Stomach smooth muscle (tissue), 2 donors: ENCODE measurements at regions not wholly inside any gene's neighbourhood (a gene's known extent, or its start where the extent isn't known, plus 50 kb on each side); places are given as distances from the start of the nearest gene placed in this dataset.

ENCODE experiments used
- H3K27ac ChIP-seq: one replicate; pipeline ENCODE4 v1.7.0; 2013; ENCODE audit warnings: mild to moderate bottlenecking, low read length, inconsistent platforms
- H3K27me3 ChIP-seq, 2 donors: one replicate each; pipeline ENCODE4 v1.7.0; 2013; ENCODE audit warnings: low read length in 2 of 2; ENCODE audit not compliant: insufficient read depth in 2 of 2, control insufficient read depth in 1 of 2
- H3K36me3 ChIP-seq, 2 donors: one replicate each; pipeline ENCODE4 v1.7.0; 2013; ENCODE audit warnings: low read length in 2 of 2; ENCODE audit not compliant: control insufficient read depth in 2 of 2, insufficient read depth in 2 of 2
- H3K4me1 ChIP-seq: one replicate; pipeline ENCODE4 v1.7.0; 2013; ENCODE audit warnings: low read length; ENCODE audit not compliant: control insufficient read depth, insufficient read depth
- H3K4me3 ChIP-seq, 2 donors: one replicate each; pipeline ENCODE4 v1.7.0; 2013; ENCODE audit warnings: low read length in 2 of 2
- H3K9ac ChIP-seq, 2 donors: one replicate each; pipeline ENCODE4 v1.7.0; 2013; ENCODE audit warnings: low read length in 2 of 2, mild to moderate bottlenecking in 1 of 2
- H3K9me3 ChIP-seq, 2 donors: one replicate each; pipeline ENCODE4 v1.7.0; 2013; ENCODE audit warnings: low read length in 2 of 2; ENCODE audit not compliant: control insufficient read depth in 2 of 2
- donor health status: healthy.
- donor health status: Pancreatic carcinoma.

DNA sequence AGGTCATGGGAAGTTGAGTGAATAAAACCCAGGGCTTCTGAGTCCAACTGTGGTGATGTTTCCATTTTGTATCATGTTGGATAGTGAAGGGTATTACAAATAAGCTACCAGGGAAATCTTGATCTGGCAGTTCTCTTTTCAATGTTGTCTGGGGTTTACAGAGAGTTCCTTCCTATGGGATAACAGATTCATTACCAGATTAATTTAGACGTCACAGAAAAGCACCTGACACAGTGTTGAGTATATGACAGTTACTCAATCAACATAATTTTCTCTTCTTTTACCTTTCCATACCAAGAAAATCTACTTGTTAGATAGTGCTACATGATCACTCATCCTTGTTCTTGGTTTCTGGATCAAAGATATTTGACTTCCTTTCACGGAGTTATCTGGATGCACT lies 270.9 kb downstream of the ACTL7B start:
- no peak overlapping the region for H3K4me3 ChIP-seq
- no peak overlapping the region for H3K9ac ChIP-seq
- H3K36me3 ChIP-seq, result no peaks in the 10 kb centered on the region
- H3K27ac ChIP-seq, result no peak overlapping the region
- no peaks in the 10 kb centered on the region for H3K9me3 ChIP-seq
- H3K27me3 ChIP-seq, result peaks cover 0 to 2% of the 10 kb centered on the region in 2 donors
- no peaks in the 10 kb centered on the region for H3K4me1 ChIP-seq

DNA sequence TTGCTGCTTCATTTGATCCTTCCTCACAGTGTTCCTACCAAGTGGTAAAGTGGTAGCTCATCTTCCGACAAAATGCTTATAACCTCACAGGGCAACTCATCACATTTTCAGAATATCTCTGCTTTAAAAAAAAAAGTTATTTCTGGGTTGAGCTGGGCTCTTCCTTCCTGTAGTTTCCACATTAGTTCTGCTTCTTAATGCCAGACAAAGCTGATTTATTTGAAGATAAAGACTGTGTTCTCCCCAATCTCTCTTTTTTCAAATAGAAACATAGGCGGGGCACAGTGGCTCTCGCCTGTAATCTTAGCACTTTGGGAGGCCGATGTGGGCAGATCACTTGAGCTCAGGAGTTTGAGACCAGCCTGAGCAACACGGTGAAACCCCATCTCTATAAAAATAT lies 273.1 kb downstream of the ACTL7B start:
- H3K9ac ChIP-seq, result no peak overlapping the region
- no peaks in the 10 kb centered on the region for H3K4me1 ChIP-seq
- H3K4me3 ChIP-seq, result no peak overlapping the region
- H3K9me3 ChIP-seq, result no peaks in the 10 kb centered on the region
- H3K27ac ChIP-seq, result no peak overlapping the region
- peaks cover 0 to 2% of the 10 kb centered on the region in 2 donors for H3K27me3 ChIP-seq
- H3K36me3 ChIP-seq, result no peaks in the 10 kb centered on the region

DNA sequence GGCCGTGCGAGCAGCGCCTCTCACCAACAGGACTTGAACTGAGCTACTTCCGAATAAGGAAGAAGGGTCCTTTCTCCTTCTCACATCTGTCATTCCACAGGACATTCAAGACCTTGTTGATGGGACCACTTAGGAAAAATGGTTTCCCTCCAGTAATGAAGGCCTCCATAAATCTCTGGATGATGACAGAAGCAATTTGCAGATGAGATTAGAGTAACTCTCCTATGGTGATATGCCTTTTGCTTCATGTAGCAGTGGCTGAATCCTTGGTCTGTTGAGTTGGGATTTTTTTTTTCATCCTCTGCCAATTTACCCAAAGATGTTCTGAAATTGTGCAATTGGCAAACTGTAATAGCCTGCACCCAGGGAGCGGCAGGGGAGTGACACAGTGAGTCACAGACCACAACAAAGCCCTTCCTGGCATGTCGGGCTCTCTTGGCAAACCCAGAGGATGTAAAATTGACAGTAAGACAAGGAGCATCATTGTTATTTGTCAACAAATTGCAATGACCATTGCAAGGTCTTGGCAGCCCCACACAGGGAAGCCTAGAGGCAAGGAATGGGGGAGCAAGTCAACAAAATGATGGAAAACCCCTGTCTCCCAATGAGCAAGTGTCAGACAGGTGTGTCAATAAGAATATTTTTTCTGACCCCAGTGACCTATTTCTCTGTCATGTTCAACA lies 275.9 kb downstream of the ACTL7B start:
- Histone ChIP-seq H3K9me3 (no peaks in the 10 kb centered on the region), H3K4me1 (no peaks in the 10 kb centered on the region), H3K27me3 (peaks cover 0 to 2% of the 10 kb centered on the region in 2 donors), H3K9ac (no peak overlapping the region), H3K27ac (no peak overlapping the region), H3K36me3 (no peaks in the 10 kb centered on the region), H3K4me3 (no peak overlapping the region)

DNA sequence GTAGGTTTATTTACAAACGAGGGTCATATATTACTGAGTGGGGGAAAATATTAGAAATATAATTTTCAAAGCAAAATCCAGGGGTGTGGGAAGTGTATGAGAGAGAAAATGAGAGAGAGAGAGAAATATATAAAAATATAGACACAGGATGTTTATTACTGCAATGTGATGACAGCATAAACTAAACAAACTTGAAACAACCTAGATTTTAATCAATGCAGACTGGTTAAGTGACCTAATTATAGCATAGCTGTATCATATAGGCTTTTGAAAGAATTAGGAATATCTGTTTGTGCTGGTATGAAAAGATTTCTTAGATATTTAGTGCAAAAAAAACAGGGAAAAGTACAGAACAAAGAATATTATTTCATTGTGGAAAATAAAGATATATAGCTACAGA lies 280.5 kb downstream of the ACTL7B start:
- H3K27me3 ChIP-seq, result peaks cover 0 to 2% of the 10 kb centered on the region in 2 donors
- no peaks in the 10 kb centered on the region for H3K4me1 ChIP-seq
- H3K9me3 ChIP-seq, result no peaks in the 10 kb centered on the region
- H3K9ac ChIP-seq, result no peak overlapping the region
- H3K36me3 ChIP-seq, result no peaks in the 10 kb centered on the region
- no peak overlapping the region for H3K27ac ChIP-seq
- H3K4me3 ChIP-seq, result no peak overlapping the region

DNA sequence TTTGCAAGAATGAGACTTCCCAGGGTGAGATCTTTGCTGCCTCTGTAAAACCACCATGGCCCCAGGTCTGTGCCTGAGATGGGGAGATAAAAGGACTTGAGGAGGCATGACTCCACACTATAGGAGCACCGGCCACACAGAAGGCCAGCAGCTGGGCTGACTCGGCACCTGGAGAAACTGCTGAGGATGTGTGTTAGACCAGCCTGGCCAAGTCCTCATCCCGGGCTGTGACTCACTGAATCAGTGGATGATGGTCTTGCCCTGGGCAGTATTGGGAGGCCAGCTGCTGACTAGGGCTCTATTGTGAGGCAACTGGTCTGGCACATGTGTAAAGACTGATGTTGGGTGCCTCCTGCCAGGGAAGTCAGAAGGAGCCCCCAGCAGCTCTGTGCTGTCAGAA lies 286.2 kb downstream of the ACTL7B start:
- Histone ChIP-seq H3K4me3 (no peak overlapping the region), H3K36me3 (no peaks in the 10 kb centered on the region), H3K4me1 (peaks cover 5% of the 10 kb centered on the region), H3K27ac (no peak overlapping the region), H3K9ac (no peak overlapping the region), H3K27me3 (no peaks in the 10 kb centered on the region), H3K9me3 (no peaks in the 10 kb centered on the region)

DNA sequence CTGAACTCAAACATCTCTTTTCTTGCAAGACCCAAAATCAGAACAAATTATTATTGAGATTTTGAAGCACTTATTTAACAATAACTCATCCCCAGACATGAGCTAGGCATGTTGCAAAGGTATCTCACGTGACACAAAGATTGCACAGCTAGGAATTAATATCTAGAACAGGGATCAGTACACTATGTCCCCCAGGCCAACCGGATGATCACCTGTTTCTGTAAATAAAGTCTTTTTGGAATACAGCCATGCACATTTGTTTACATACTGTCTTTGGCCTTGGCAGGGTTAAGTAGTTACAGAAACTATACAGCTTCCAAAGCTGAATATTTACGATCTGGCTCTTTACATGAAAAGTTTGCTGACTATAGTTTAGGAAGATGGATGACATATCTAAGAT lies 287.7 kb downstream of the ACTL7B start:
- H3K27ac ChIP-seq, result no peak overlapping the region

DNA sequence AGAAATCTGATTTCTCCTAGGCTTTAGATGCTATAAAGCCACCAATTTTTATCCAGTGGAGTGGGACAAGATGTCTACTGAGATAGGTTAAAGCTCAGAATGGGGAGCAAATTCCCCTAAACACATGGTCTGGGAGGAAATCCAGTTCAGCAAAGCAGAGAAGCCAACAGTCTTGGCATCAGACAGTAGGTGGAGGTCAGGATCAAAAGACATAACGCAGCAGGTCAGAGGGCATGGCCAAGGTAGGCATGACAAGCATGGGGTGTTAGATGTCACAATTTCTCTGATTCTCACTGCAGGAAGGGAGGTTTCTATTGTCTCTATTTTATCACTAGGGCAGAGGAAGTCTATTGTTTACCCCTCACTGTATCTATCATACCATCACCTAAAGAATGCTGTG lies 288.2 kb downstream of the ACTL7B start:
- Histone ChIP-seq H3K4me1 (peaks cover 5% of the 10 kb centered on the region), H3K4me3 (no peak overlapping the region), H3K9me3 (no peaks in the 10 kb centered on the region), H3K27me3 (no peaks in the 10 kb centered on the region), H3K9ac (no peak overlapping the region), H3K36me3 (no peaks in the 10 kb centered on the region), H3K27ac (no peak overlapping the region)

More for the DNA sequence above, 287.7 kb downstream of the ACTL7B start:
- Histone ChIP-seq H3K36me3 (no peaks in the 10 kb centered on the region), H3K9ac (no peak overlapping the region), H3K27me3 (no peaks in the 10 kb centered on the region), H3K9me3 (no peaks in the 10 kb centered on the region), H3K4me3 (no peak overlapping the region), H3K4me1 (peaks cover 5% of the 10 kb centered on the region)

DNA sequence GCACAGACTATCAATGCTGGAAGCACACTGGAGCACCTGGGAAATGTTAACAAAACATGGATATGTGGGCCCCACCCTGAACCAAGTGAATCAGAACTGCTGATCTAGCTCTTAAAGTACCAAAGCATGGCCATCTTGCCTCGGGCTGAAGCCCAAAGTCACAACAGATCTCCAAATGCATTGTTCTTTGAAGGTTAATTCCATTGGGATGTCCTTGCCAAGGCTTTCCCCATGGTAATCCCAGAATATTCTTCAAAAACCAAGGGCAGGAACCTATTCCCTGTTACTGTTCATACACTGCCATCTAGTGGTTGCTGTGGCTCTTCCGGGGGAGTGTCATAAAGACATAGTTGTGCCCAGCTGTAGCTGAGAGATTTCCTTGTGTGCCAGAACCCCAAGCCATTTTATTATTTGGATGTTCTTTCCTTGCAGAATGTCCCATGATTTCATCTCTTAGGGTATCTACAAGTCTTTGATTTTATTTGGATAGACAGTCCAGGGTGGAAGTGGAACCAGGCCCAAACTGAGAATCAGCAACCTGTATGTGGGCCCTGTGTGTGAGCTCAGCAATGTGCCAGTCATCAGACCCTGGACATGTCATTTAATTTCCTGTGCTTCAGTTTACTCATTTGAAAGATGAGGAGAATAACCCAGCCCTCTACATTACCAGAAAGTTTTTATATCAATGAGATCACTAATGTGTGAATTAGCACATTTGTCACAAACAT lies 290.0 kb downstream of the ACTL7B start:
- Histone ChIP-seq H3K4me1 (peaks cover 7% of the 10 kb centered on the region), H3K4me3 (no peak overlapping the region), H3K27me3 (no peaks in the 10 kb centered on the region), H3K9me3 (no peaks in the 10 kb centered on the region), H3K27ac (no peak overlapping the region), H3K36me3 (no peaks in the 10 kb centered on the region), H3K9ac (no peak overlapping the region)

DNA sequence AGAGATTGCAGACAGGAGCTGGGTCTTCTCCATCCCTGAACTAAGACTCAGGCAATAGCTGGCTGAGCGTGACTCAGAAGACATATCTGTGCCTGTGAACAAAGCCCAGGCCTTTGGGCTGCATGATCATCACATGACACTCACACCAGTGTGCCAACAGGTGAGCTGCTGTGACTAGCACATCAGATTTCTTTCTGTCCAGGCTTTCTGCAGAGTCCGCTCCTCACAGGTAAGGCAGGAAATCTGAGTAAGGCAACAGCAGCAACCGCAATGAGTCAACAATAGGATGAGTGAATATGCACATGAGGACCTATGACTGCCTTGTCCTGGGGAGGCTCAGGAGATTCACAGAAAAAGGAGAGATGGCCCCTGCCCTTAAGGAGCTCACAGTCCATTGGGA lies 293.6 kb downstream of the ACTL7B start:
- H3K4me1 ChIP-seq, result peaks cover 7% of the 10 kb centered on the region
- no peak overlapping the region for H3K9ac ChIP-seq
- no peaks in the 10 kb centered on the region for H3K27me3 ChIP-seq

DNA sequence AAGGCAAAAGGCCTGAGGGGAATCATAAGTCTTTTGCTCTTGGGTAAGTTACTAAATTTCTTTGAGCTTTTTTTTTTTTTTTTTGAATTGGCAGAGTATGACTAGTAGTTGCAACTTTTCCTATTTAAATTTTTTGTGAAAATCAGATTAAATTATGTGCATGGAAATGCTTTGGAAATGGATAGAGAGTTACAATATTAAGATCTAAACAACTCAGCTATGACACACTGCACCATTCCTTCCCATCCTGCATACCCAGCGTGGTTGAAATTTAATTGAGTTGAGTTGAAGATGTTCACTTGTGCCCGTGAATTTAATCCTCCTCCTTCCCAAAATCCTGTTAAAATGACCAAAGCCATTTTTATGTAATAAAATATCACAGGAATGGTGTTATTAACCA lies 296.4 kb downstream of the ACTL7B start:
- H3K9ac ChIP-seq, result no peak overlapping the region
- H3K4me3 ChIP-seq, result no peak overlapping the region
- H3K36me3 ChIP-seq, result no peaks in the 10 kb centered on the region
- no peak overlapping the region for H3K27ac ChIP-seq
- no peaks in the 10 kb centered on the region for H3K9me3 ChIP-seq
- H3K4me1 ChIP-seq, result peaks cover 2% of the 10 kb centered on the region
- H3K27me3 ChIP-seq, result no peaks in the 10 kb centered on the region

More for the DNA sequence above, 293.6 kb downstream of the ACTL7B start:
- Histone ChIP-seq H3K36me3 (no peaks in the 10 kb centered on the region), H3K9me3 (no peaks in the 10 kb centered on the region), H3K4me3 (no peak overlapping the region), H3K27ac (no peak overlapping the region)

DNA sequence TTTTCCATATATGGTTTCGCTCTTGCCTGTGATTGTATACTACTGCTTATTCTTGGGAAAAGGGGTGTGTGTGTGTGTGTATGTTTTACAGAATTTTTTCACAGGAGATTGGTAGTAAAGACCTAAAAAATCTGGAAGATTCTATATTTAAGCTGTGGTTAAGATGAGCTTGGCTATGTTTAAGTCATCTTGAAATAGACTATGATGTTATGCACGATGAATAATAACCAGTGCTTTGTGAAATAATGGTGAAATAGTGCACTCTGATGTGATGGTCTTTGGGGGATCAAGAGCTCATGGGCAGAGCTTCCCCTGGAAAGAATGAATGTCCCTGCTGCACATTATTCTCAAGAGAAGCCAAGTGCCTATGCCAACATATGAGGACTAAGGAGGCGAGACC lies 301.0 kb downstream of the ACTL7B start:
- Histone ChIP-seq H3K9me3 (no peaks in the 10 kb centered on the region), H3K36me3 (no peaks in the 10 kb centered on the region), H3K27me3 (no peaks in the 10 kb centered on the region), H3K27ac (no peak overlapping the region), H3K9ac (no peak overlapping the region), H3K4me3 (no peak overlapping the region), H3K4me1 (no peaks in the 10 kb centered on the region)
